ENCODE measurements at regions not wholly inside any gene's neighbourhood (a gene's known extent, or its start where the extent isn't known, plus 50 kb on each side); places are given as distances from the start of the nearest gene placed in this dataset.
"Not testable (repeated sequence)": the region's sequence is repeated elsewhere in the genome, so short reads cannot be mapped to it uniquely, and the experiment has no call there.

DNA sequence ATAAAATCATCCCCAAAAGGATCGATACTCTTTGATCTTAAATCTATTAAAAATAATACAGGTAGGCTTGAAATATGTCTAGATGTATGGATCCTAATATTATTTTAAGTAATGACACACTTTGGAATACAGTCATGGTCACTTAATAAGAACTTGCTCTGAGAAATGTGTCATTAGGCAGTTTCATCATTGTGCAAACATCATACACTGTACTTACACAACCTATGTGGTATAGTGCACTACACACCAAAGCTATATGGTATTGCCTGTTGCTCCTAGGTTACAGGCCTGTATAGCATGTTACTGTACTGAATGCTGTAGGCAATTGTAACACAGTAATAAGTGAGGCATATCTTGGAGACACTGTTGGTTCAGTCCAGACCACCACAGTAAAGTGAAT, 307.1 kb downstream of the RAP2B start:
- no peak overlapping the region for H3K27ac ChIP-seq
- ATAC-seq (no peak), DNase-seq (no peak)
- TF ChIP-seq POLR2A (IDR thresholded peaks at IDR 0.05), result no peak
- TF ChIP-seq, protein P1, sequence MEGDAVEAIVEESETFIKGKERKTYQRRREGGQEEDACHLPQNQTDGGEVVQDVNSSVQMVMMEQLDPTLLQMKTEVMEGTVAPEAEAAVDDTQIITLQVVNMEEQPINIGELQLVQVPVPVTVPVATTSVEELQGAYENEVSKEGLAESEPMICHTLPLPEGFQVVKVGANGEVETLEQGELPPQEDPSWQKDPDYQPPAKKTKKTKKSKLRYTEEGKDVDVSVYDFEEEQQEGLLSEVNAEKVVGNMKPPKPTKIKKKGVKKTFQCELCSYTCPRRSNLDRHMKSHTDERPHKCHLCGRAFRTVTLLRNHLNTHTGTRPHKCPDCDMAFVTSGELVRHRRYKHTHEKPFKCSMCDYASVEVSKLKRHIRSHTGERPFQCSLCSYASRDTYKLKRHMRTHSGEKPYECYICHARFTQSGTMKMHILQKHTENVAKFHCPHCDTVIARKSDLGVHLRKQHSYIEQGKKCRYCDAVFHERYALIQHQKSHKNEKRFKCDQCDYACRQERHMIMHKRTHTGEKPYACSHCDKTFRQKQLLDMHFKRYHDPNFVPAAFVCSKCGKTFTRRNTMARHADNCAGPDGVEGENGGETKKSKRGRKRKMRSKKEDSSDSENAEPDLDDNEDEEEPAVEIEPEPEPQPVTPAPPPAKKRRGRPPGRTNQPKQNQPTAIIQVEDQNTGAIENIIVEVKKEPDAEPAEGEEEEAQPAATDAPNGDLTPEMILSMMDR (IDR thresholded peaks at IDR 0.05), result no peak
- H3K4me1 ChIP-seq, result no peaks in the 10 kb centered on the region
- H3K27me3 ChIP-seq, result no peaks in the 10 kb centered on the region
- intact Hi-C loops (cut with DNase I), result no loop called here
- 80% methylated on average over 1 of the region's 1 CpG for WGBS (ENCODE audit: insufficient coverage, low coverage, low lambda C conversion rate, missing lambda C conversion rate)
- no peaks in the 10 kb centered on the region for H3K36me3 ChIP-seq
- no peaks in the 10 kb centered on the region for H3K9me3 ChIP-seq
- H3K4me3 ChIP-seq, result no peak overlapping the region

DNA sequence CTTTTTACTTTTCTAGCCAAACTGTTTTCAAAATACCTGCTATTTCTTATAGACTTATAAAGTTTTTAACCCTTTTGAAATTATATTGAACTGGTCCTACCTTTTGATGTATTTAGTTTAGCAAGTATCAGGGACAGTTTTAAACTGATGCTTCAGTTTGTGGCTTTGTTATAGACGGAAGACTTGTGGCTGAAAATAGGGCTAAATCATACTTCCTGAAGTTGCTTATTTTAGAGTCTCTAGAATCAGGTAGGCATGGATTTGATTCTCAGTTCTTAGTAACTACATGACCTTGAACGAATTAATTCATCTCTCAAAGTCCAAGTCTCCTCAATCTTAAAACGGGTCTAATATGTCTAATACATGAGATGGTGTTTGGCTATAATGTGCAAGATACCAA, 322.8 kb downstream of the RAP2B start:
- Histone ChIP-seq H3K4me1 (no peaks in the 10 kb centered on the region), H3K27me3 (no peaks in the 10 kb centered on the region), H3K36me3 (no peaks in the 10 kb centered on the region), H3K9me3 (no peaks in the 10 kb centered on the region), H3K27ac (no peak overlapping the region), H3K4me3 (no peak overlapping the region)
- ATAC-seq, result no peak
- WGBS (ENCODE audit: insufficient coverage, low coverage, low lambda C conversion rate, missing lambda C conversion rate), result 49% methylated on average over 3 of the region's 3 CpGs
- no peak for DNase-seq
- intact Hi-C loops (cut with DNase I), result no loop called here
- TF ChIP-seq POLR2A (IDR thresholded peaks at IDR 0.05), result no peak
- TF ChIP-seq, protein P1 (IDR thresholded peaks at IDR 0.05), result no peak

DNA sequence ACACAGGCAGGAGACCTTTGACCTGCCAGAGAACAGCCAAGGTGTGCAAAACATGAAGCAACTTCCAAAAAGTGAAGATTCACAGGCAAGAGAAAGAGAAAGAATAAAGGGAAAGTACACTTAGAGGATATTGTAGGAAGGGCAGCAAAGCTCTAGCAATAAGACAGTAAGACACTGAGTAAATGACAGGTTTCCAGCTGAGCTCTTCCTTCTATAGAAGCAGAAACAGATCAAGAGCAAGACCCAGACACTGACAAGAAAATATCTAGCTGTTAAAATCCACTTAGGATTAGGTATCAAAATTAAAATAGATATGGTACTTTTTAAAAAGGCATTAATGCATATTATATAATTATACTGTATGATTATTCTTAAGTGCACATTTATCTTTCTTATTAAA, 333.4 kb downstream of the RAP2B start:
- peak in 1 of 4 donors; percentile 39 for ATAC-seq
- intact Hi-C loops (cut with DNase I), result no loop called here
- TF ChIP-seq, protein P1 (IDR thresholded peaks at IDR 0.05), result no peak
- TF ChIP-seq POLR2A (IDR thresholded peaks at IDR 0.05), result no peak
- no peaks in the 10 kb centered on the region for H3K9me3 ChIP-seq
- H3K27me3 ChIP-seq, result no peaks in the 10 kb centered on the region
- no peaks in the 10 kb centered on the region for H3K36me3 ChIP-seq
- no peak overlapping the region for H3K27ac ChIP-seq
- DNase-seq, result no peak
- H3K4me3 ChIP-seq, result no peak overlapping the region
- no peaks in the 10 kb centered on the region for H3K4me1 ChIP-seq

DNA sequence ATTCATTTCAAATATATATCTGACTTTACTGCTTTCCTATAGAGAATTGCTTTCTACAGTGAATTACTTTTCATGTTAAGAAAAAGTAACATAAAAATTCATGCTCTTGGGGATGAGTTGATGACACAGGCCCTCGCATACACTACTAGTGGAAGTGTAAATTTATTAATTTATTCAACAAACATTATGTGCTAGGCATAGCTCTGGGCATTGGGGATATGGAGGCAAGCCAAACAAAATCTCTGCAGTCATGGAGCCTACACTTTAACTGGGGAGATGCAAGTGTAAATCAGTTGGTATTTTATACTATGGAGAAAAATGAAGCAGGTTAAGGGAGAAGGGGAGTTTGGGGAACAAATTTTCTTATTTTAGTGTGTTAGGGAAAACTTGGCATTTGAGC, 340.7 kb downstream of the RAP2B start:
- 46% methylated on average over 1 of the region's 1 CpG for WGBS (ENCODE audit: insufficient coverage, low coverage, low lambda C conversion rate, missing lambda C conversion rate)
- H3K27ac ChIP-seq, result no peak overlapping the region
- no peak for TF ChIP-seq POLR2A (IDR thresholded peaks at IDR 0.05)
- TF ChIP-seq, protein P1 (IDR thresholded peaks at IDR 0.05), result no peak
- H3K9me3 ChIP-seq, result no peaks in the 10 kb centered on the region
- DNase-seq (no peak), ATAC-seq (no peak)
- H3K4me3 ChIP-seq, result no peak overlapping the region
- no peaks in the 10 kb centered on the region for H3K4me1 ChIP-seq
- H3K36me3 ChIP-seq, result no peaks in the 10 kb centered on the region
- H3K27me3 ChIP-seq, result no peaks in the 10 kb centered on the region
- intact Hi-C loops (cut with DNase I), result no loop called here

DNA sequence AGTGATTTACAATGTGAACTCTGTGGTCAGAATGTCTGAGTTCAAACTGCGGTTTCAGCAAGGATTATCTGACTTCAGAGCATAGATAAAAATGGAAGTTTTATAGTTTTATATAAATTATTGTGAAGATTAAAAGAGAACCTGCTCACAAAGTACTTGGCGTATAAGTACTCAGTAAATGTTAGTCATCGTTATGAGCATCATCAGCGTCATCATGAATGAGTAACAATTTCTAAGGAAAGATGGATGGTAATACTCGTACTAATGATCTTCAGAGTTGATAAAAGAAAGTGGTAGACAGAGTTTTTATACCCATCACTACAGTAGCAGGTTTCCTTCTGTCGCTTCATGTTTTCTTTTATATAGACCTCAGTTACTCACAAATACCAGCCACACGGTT, 341.8 kb downstream of the RAP2B start:
- intact Hi-C loops (cut with DNase I), result no loop called here
- H3K27ac ChIP-seq, result no peak overlapping the region
- WGBS (ENCODE audit: insufficient coverage, low coverage, low lambda C conversion rate, missing lambda C conversion rate), result 75% methylated on average over 7 of the region's 7 CpGs
- H3K27me3 ChIP-seq, result no peaks in the 10 kb centered on the region
- no peaks in the 10 kb centered on the region for H3K36me3 ChIP-seq
- no peak overlapping the region for H3K4me3 ChIP-seq
- TF ChIP-seq POLR2A (IDR thresholded peaks at IDR 0.05), result no peak
- TF ChIP-seq, protein P1 (IDR thresholded peaks at IDR 0.05), result no peak
- no peak for ATAC-seq
- H3K9me3 ChIP-seq, result no peaks in the 10 kb centered on the region
- no peak for DNase-seq
- no peaks in the 10 kb centered on the region for H3K4me1 ChIP-seq

DNA sequence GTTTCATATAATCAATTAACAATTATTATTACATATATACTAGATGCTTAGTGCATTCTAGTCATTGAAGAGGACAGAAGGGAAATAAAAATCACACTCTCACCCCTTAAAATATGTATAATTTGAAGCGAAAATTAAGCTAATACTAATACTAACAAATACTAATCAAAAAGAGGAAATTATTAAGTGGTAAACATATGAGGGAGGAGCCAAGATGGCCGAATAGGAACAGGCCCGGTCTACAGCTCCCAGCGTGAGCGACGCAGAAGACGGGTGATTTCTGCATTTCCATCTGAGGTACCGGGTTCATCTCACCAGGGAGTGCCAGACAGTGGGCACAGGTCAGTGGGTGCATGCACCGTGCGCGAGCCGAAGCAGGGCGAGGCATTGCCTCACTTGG, 344.2 kb downstream of the RAP2B start:
- DNase-seq; intact Hi-C loops (cut with DNase I); H3K9me3 ChIP-seq; H3K27me3 ChIP-seq; H3K36me3 ChIP-seq; H3K4me1 ChIP-seq; H3K4me3 ChIP-seq; ATAC-seq; H3K27ac ChIP-seq: not testable (repeated sequence)
- WGBS (ENCODE audit: insufficient coverage, low coverage, low lambda C conversion rate, missing lambda C conversion rate), result 56% methylated on average over 3 of the region's 13 CpGs

DNA sequence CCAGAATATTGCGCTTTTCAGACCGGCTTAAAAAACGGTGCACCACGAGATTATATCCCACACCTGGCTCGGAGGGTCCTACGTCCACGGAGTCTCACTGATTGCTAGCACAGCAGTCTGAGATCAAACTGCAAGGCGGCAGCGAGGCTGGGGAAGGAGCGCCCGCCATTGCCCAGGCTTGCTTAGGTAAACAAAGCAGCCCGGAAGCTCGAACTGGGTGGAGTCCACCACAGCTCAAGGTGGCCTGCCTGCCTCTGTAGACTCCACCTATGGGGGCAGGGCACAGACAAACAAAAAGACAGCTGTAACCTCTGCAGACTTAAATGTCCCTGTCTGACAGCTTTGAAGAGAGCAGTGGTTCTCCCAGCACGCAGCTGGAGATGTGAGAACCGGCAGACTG, 344.7 kb downstream of the RAP2B start:
- H3K9me3 ChIP-seq; H3K27me3 ChIP-seq; DNase-seq; intact Hi-C loops (cut with DNase I); H3K4me1 ChIP-seq; H3K27ac ChIP-seq; H3K4me3 ChIP-seq; H3K36me3 ChIP-seq; ATAC-seq: not testable (repeated sequence)
- WGBS (ENCODE audit: insufficient coverage, low coverage, low lambda C conversion rate, missing lambda C conversion rate), result no CpG with 5 or more reads among the region's 15 CpGs
